ENCODE measurements at regions not wholly inside any gene's neighbourhood (a gene's known extent, or its start where the extent isn't known, plus 50 kb on each side); places are given as distances from the start of the nearest gene placed in this dataset.
"Not testable (repeated sequence)": the region's sequence is repeated elsewhere in the genome, so short reads cannot be mapped to it uniquely, and the experiment has no call there.

- H3K27ac ChIP-seq; H3K79me2 ChIP-seq; H3K4me2 ChIP-seq (ENCODE audit: low read length); H3K4me1 ChIP-seq; H3K9me3 ChIP-seq (ENCODE audit: control insufficient read depth, low read length); H3K9ac ChIP-seq; H2AFZ ChIP-seq; H3K27me3 ChIP-seq (ENCODE audit: control insufficient read depth, insufficient read depth, low read length); H3K4me3 ChIP-seq (ENCODE audit: low read depth, low read length); H3K36me3 ChIP-seq (ENCODE audit: control insufficient read depth, insufficient read depth, low read length): not testable (repeated sequence)
These were observed 111.6 kb upstream of the ZNF322 start for GRCh38 chr6:26770941-26771666.

- H3K4me2 ChIP-seq (ENCODE audit: low read length); H3K9me3 ChIP-seq (ENCODE audit: control insufficient read depth, low read length); H3K36me3 ChIP-seq (ENCODE audit: control insufficient read depth, insufficient read depth, low read length); H3K79me2 ChIP-seq; H3K9ac ChIP-seq; H3K4me1 ChIP-seq; H3K27ac ChIP-seq; H3K4me3 ChIP-seq (ENCODE audit: low read depth, low read length); H3K27me3 ChIP-seq (ENCODE audit: control insufficient read depth, insufficient read depth, low read length); H2AFZ ChIP-seq: not testable (repeated sequence)
These were observed 113.9 kb upstream of the ZNF322 start for GRCh38 chr6:26773414-26773813.

- H3K9me3 ChIP-seq (ENCODE audit: control insufficient read depth, low read length); H3K4me1 ChIP-seq; H3K9ac ChIP-seq; H3K4me2 ChIP-seq (ENCODE audit: low read length); H3K36me3 ChIP-seq (ENCODE audit: control insufficient read depth, insufficient read depth, low read length); H3K4me3 ChIP-seq (ENCODE audit: low read depth, low read length); H3K27ac ChIP-seq; H3K79me2 ChIP-seq; H2AFZ ChIP-seq; H3K27me3 ChIP-seq (ENCODE audit: control insufficient read depth, insufficient read depth, low read length): not testable (repeated sequence)
These were observed 121.0 kb upstream of the ZNF322 start for GRCh38 chr6:26780563-26780962.

- H3K9me3 ChIP-seq (ENCODE audit: control insufficient read depth, low read length); H3K4me1 ChIP-seq; H3K27ac ChIP-seq; H2AFZ ChIP-seq; H3K4me3 ChIP-seq (ENCODE audit: low read depth, low read length); H3K27me3 ChIP-seq (ENCODE audit: control insufficient read depth, insufficient read depth, low read length); H3K9ac ChIP-seq; H3K79me2 ChIP-seq; H3K4me2 ChIP-seq (ENCODE audit: low read length); H3K36me3 ChIP-seq (ENCODE audit: control insufficient read depth, insufficient read depth, low read length): not testable (repeated sequence)
These were observed 136.1 kb upstream of the ZNF322 start for GRCh38 chr6:26795474-26796307.

DNA sequence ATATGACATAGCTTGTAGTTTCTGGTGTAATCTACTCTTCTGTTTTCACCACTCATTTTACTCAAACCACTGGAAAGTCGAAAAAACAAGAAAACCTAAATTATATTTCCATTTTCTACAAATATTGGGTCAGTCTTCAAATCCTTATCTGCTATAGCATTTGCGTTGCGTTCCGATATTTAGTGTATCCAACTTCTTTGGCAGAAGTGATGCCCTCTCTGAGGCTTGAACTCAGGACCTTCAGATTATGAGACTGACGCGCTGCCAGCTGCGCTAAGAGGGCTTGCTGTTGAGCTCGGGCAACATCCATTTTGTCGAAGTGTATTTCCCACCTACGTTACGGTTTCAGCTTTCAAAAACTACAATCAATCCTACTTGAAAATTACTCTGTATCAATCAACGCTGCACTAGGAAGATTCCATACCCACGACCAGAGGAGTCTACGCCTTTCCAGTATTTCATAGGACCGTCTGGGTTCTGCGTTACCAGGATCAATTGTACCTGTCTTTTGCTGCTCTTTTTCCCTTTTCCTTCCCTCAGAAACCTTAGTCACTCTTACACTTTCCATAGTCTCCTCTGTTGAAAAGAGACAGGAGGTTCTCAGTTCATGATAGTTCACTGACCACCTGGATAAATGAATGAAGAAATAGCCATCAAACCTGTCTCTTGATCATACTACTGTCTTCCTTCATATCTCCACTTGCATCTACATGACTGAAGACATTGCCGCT lies 140.5 kb upstream of the ZNF322 start:
- H3K9ac ChIP-seq; H3K36me3 ChIP-seq (ENCODE audit: control insufficient read depth, insufficient read depth, low read length); H3K4me1 ChIP-seq; H3K4me2 ChIP-seq (ENCODE audit: low read length); H3K27me3 ChIP-seq (ENCODE audit: control insufficient read depth, insufficient read depth, low read length); H2AFZ ChIP-seq; H3K27ac ChIP-seq; H3K79me2 ChIP-seq; H3K4me3 ChIP-seq (ENCODE audit: low read depth, low read length); H3K9me3 ChIP-seq (ENCODE audit: control insufficient read depth, low read length): not testable (repeated sequence)

DNA sequence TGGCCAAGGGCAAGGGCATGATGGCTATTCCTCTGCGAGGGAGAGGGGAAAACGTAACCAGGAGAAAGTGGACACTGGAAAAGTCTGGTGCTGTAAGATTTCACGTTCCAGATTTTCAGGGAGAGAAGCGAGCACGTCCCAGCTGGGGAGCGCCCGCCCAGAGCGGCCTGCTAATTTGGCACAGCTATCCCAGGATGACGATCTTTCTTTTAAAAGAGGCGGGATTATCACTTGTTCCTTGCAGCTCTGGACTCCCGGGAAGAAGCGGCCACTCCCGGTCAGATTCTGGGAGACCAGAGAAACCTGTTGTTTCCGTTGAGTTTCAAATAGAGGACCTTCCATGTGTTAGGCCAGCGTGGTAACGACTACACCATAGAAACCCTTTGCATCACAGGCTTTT lies 144.2 kb upstream of the ZNF322 start:
- H2AFZ ChIP-seq, result not testable (repeated sequence)

DNA sequence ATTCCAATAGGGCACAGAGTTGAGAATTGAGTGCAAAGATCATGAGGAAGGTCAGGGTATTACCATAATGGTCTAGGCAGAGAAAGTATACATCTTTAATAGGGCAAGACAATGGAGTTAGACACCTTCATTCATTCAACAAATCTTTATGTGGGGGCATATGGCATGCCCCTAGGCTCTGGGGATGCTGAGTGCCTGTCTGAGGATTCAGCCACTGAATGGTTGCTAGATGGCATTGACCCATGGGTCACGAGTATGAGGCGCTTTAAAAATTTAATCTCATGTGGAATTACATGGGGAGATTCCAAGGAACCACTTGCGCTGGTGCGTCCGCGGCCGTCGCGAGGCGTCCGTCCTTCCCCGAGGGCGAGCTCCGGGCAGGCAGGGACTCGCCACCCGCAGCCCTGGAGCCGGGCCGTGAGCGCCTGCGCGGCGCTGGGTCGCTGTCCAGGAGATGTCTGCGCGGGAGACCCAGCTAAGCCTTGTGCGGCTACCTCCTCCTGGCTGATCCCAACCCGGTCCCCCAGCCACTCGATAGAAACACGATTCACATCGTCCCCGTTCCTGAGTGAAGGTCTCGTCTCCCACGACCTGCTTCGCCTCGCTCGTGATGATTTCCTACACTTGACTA lies 152.1 kb upstream of the ZNF322 start:
- H3K79me2 ChIP-seq; H3K36me3 ChIP-seq (ENCODE audit: control insufficient read depth, insufficient read depth, low read length); H3K9me3 ChIP-seq (ENCODE audit: control insufficient read depth, low read length); H3K27me3 ChIP-seq (ENCODE audit: control insufficient read depth, insufficient read depth, low read length); H3K4me2 ChIP-seq (ENCODE audit: low read length); H3K4me1 ChIP-seq; H3K9ac ChIP-seq; H2AFZ ChIP-seq; H3K27ac ChIP-seq; H3K4me3 ChIP-seq (ENCODE audit: low read depth, low read length): not testable (repeated sequence)

More for the DNA sequence above, 144.2 kb upstream of the ZNF322 start:
- H3K27me3 ChIP-seq (ENCODE audit: control insufficient read depth, insufficient read depth, low read length); H3K36me3 ChIP-seq (ENCODE audit: control insufficient read depth, insufficient read depth, low read length); H3K4me3 ChIP-seq (ENCODE audit: low read depth, low read length); H3K4me1 ChIP-seq; H3K27ac ChIP-seq; H3K79me2 ChIP-seq; H3K9ac ChIP-seq; H3K9me3 ChIP-seq (ENCODE audit: control insufficient read depth, low read length); H3K4me2 ChIP-seq (ENCODE audit: low read length): not testable (repeated sequence)

DNA sequence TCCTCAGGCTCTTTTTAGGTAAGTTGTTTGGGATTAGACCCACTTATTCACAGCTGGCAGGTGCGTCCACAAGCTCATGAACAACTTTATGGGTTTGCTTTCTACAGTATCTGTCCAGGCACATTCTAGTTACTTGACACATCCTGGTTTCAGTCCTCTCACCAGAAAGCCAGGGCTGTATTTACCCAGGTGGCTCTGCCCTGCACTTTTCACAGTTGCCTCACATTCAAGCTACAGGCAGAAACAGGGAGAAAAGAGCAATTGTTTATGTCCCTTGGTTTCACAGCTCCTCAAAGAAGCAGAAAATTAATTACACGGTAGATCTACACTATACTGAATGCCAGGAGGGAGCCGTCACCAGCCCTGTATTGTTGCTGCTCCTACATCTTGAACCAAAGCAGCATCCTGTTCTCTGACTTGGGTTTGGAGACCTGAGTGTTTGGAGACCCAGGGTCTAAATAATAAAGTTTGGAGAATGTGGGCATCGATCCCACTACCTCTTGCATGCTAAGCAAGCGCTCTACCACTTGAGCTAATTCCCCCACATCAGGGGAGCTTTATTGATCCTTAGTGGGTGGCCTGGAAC lies 159.2 kb upstream of the ZNF322 start:
- H3K4me1 ChIP-seq; H3K27ac ChIP-seq; H3K4me3 ChIP-seq (ENCODE audit: low read depth, low read length); H3K27me3 ChIP-seq (ENCODE audit: control insufficient read depth, insufficient read depth, low read length); H3K79me2 ChIP-seq; H3K9ac ChIP-seq; H3K9me3 ChIP-seq (ENCODE audit: control insufficient read depth, low read length); H3K36me3 ChIP-seq (ENCODE audit: control insufficient read depth, insufficient read depth, low read length); H3K4me2 ChIP-seq (ENCODE audit: low read length); H2AFZ ChIP-seq: not testable (repeated sequence)

DNA sequence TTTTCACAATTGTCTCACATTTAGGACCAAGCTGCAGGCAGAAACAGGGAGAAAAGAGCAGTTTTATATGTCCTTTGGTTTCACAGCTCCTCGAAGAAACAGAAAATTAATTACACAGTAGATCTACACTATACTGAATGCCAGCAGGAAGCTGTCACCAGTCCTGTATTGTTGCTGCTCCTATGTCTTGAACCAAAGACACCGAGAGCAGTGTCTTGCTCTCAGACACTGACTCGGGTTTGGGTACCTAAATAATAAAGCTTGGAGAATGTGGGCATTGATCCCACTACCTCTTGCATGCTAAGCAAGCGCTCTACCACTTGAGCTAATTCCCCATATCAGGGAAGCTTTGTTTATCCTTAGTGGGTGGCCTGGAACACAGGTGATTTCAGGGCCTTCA lies 168.4 kb upstream of the ZNF322 start:
- H3K9ac ChIP-seq; H3K36me3 ChIP-seq (ENCODE audit: control insufficient read depth, insufficient read depth, low read length); H3K9me3 ChIP-seq (ENCODE audit: control insufficient read depth, low read length); H2AFZ ChIP-seq; H3K4me1 ChIP-seq; H3K27ac ChIP-seq; H3K79me2 ChIP-seq; H3K4me3 ChIP-seq (ENCODE audit: low read depth, low read length); H3K4me2 ChIP-seq (ENCODE audit: low read length); H3K27me3 ChIP-seq (ENCODE audit: control insufficient read depth, insufficient read depth, low read length): not testable (repeated sequence)

DNA sequence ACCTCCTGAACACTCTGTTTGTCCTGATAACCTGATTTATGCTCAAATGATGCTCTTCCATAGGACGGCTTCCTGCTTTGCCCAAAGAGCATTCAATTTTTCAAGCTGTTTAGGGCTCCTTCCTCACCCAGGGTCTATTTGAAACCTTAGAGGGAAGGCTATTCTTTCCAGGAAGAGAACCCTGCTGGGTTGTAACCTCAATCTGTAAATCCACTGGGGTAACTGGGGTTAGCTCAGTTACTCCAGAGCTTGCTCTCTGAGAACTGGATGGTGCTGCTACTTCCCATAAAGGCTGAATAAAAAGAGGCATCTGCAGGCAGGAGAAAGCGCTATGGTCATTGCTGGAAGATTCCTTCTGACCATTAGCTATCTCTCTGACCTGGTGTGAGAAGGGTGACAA lies 169.9 kb upstream of the ZNF322 start:
- H3K9me3 ChIP-seq (ENCODE audit: control insufficient read depth, low read length); H2AFZ ChIP-seq; H3K9ac ChIP-seq; H3K4me3 ChIP-seq (ENCODE audit: low read depth, low read length); H3K4me1 ChIP-seq; H3K4me2 ChIP-seq (ENCODE audit: low read length); H3K27ac ChIP-seq; H3K36me3 ChIP-seq (ENCODE audit: control insufficient read depth, insufficient read depth, low read length); H3K27me3 ChIP-seq (ENCODE audit: control insufficient read depth, insufficient read depth, low read length); H3K79me2 ChIP-seq: not testable (repeated sequence)

Data from parathyroid adenoma (tissue), 2 donors.